ENCODE measurements at regions not wholly inside any gene's neighbourhood (a gene's known extent, or its start where the extent isn't known, plus 50 kb on each side); places are given as distances from the start of the nearest gene placed in this dataset.
"Not testable (repeated sequence)": the region's sequence is repeated elsewhere in the genome, so short reads cannot be mapped to it uniquely, and the experiment has no call there.

DNA sequence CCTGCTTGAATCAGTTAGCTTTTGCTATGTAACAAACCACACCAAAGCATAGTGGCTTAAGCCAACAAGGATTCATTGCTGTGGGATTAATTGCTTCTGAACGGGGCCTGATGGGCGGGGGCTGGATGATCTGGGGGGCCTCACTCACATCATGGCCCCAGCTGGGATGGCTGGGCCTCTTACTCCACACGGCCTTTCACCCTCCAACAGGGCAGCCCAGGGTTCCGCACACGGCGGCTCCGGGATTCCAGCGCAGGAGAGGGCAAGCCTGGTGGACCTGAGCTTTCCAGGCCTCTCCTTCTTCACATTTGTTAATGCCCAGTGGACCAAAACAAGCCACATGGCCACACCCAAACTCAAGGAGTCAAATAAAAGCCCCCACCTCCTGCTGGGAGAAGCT, 86.3 kb upstream of the PHLPP1 start:
- H3K27ac Mint-ChIP-seq = no peak overlapping the region

DNA sequence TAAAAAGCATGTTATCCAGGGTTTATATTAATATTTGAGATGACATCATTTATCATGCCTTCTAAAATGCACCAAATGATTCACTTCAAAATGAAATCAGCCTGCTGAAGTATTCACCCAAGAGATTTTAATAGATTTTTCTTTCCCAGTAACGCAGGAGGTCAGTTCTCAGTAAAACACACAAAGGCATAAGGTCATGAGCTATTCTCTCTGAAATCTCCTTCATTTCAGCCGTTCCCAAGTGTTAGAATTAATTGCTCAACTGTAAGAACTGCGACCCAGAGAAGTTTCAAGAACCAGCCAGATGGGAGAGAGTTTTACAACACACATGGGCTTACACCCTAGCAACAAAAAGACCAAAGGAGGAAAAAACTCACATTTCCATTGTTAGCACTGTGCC, 84.2 kb upstream of the PHLPP1 start:
- no peaks in the 10 kb centered on the region for H3K9me3 Mint-ChIP-seq
- no peak for DNase-seq
- no peak overlapping the region for H3K4me3 Mint-ChIP-seq
- H3K27me3 Mint-ChIP-seq = peaks cover 7% of the 10 kb centered on the region
- no peaks in the 10 kb centered on the region for H3K4me1 Mint-ChIP-seq
- H3K27ac Mint-ChIP-seq = no peak overlapping the region
- no peaks in the 10 kb centered on the region for H3K36me3 Mint-ChIP-seq

More for the DNA sequence above, 86.3 kb upstream of the PHLPP1 start:
- Mint-ChIP-seq H3K36me3 (no peaks in the 10 kb centered on the region), H3K9me3 (no peaks in the 10 kb centered on the region), H3K27me3 (peaks cover 3% of the 10 kb centered on the region), H3K4me3 (no peak overlapping the region), H3K4me1 (no peaks in the 10 kb centered on the region)
- DNase-seq = no peak

DNA sequence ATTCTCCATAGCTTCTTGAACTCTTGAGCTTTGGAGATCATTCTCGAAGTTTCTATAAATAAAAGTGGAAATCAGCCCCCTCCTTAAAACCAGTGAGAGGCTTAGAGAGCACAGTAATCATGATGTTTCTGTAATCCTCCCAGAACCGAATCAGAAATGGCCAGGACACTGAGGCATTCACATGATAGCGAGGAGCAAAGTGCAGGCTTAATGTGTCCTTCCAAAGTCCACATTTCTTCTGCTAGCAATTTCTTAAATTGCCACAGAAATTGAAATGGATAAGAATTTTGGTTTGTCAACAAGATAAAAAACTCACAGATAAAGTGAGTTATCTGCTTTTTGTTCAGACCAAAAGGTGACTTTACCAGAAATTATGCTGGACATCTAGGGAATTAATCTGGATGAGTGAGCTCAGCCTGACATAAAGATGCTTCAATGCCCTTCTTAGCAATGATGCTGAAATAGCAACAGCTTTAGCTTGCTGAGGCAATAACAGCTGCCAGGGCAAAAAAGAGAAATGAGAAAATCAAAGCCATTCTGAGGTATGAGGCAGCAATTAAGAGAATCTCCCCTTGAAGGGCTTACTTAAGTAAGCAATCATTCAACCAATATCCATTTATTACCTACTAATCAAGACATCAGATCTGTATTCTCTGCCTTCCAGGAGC, 82.4 kb upstream of the PHLPP1 start:
- H3K4me1 Mint-ChIP-seq = no peaks in the 10 kb centered on the region
- H3K27me3 Mint-ChIP-seq = peaks cover 11% of the 10 kb centered on the region
- DNase-seq = no peak
- H3K27ac Mint-ChIP-seq = no peak overlapping the region
- H3K4me3 Mint-ChIP-seq = no peak overlapping the region
- no peaks in the 10 kb centered on the region for H3K36me3 Mint-ChIP-seq
- no peaks in the 10 kb centered on the region for H3K9me3 Mint-ChIP-seq

DNA sequence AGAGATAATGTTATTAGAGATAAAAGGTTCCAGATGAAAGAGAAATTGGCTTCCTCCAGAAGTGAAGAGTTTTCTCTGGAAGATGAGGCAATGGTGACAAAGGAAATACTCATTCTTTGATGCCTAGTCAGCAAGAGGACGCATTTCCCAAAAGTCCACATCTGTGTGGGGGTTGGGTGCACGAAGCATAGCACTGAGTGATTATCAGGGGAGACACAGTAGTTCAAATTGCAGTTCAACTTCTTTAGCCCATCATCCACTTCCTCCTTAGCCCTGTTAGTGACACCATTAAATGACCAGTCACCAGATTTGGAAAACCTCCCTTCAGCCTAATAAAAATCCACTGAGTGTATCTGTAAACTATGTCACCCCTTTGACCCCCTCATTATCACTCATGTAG, 80.9 kb upstream of the PHLPP1 start:
- H3K27ac Mint-ChIP-seq = no peak overlapping the region
- no peaks in the 10 kb centered on the region for H3K4me1 Mint-ChIP-seq
- H3K36me3 Mint-ChIP-seq = no peaks in the 10 kb centered on the region
- no peak overlapping the region for H3K4me3 Mint-ChIP-seq
- peaks cover 21% of the 10 kb centered on the region for H3K27me3 Mint-ChIP-seq
- H3K9me3 Mint-ChIP-seq = no peaks in the 10 kb centered on the region
- DNase-seq = no peak

DNA sequence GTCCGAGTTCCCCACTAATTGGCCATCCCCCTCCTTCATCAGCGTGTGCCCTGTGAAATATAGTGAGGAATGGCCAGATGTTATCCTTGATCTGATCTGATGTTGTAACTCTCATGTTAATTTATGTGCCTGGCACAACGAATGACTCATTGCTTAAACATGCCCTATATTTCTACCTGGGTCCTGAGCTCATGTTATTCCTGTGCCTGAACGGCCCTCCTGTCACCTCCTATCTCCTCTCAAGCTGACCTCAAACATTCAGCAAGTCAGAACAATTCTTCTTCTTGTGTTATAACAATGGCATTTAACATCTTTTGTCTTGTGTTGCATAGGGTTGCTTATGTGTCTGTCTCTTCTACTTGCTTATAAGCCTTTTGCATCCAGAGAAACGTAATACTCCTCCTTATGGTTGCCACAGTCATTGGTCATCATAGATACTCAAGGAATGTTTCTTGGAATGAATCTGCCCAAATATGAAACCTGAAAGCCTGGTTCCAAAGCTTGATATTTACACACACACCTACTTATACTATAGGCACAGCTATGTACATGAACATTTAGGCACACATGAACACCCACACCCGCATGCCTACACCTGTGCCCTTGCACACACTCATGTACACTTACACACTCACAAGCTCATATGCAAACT, 80.2 kb upstream of the PHLPP1 start:
- no peaks in the 10 kb centered on the region for H3K4me1 Mint-ChIP-seq
- no peaks in the 10 kb centered on the region for H3K36me3 Mint-ChIP-seq
- peaks cover 21% of the 10 kb centered on the region for H3K27me3 Mint-ChIP-seq

DNA sequence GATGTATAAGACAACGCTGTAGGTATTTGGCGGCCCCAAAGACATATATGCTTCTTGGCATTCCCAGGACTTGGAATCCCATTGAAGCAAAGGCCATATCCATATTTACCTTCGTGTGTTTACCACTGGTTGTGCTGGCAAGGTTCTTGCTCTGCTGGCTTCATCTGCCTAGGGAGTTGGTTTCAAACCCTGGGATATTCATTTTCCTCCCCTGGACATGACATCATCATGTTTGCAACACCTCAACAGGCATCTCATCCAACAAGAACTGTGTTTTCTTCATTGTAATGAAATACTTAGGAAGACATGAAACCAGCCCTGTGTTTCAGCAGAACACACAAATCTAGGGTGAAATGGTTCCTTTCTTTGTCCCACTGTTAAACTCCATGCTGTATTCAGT, 77.9 kb upstream of the PHLPP1 start:
- Mint-ChIP-seq H3K9me3 (no peaks in the 10 kb centered on the region), H3K4me3 (no peak overlapping the region), H3K27ac (no peak overlapping the region), H3K36me3 (no peaks in the 10 kb centered on the region), H3K4me1 (no peaks in the 10 kb centered on the region), H3K27me3 (peaks cover 21% of the 10 kb centered on the region)
- no peak for DNase-seq

More for the DNA sequence above, 80.2 kb upstream of the PHLPP1 start:
- H3K9me3 Mint-ChIP-seq = no peaks in the 10 kb centered on the region
- no peak overlapping the region for H3K4me3 Mint-ChIP-seq
- no peak for DNase-seq
- H3K27ac Mint-ChIP-seq = no peak overlapping the region

DNA sequence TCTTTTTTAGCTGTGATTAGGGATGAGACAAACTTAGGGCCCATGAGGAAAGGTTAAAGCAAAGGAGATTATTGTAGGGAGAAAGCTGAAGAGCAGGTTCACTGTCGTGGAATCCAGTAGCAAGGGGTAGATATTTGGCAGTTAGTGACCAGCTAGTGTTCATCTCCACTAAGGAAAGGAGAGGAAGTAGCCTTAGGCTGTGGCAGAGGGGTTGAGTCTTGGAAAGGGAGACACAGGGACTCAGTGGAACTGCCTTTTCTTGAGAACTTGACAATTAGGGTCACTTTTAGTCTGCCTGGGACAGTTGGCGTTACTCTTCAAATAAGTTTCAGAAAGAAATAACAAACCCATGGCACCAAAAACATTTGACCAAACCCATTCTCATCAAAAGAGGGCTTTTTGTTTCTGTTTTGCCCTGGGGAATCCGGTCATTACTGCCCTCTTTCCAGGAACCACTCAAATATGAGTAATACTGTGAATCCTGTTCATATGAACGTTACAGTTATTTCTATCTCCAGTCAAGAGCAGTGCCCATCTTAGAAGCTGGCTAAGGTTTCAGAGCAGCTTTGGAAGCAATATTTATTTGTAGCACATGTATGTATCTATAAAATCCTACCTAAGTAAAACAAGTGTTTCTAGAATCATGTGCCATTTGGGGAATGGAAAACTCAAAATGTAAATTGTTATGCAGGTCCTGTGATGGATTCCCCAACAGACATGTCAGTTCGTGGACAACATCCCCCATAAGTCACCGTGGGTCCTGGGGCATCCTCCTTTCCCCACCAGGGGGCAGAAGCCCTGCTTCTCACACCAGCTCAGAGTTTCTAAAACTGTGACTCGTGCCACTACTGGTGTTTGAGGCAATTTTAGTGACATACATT, 77.3 kb upstream of the PHLPP1 start:
- H3K27me3 Mint-ChIP-seq = peaks cover 21% of the 10 kb centered on the region
- DNase-seq = peak; percentile 36
- H3K9me3 Mint-ChIP-seq = no peaks in the 10 kb centered on the region
- no peaks in the 10 kb centered on the region for H3K4me1 Mint-ChIP-seq
- no peak overlapping the region for H3K27ac Mint-ChIP-seq
- H3K4me3 Mint-ChIP-seq = no peak overlapping the region
- H3K36me3 Mint-ChIP-seq = no peaks in the 10 kb centered on the region

DNA sequence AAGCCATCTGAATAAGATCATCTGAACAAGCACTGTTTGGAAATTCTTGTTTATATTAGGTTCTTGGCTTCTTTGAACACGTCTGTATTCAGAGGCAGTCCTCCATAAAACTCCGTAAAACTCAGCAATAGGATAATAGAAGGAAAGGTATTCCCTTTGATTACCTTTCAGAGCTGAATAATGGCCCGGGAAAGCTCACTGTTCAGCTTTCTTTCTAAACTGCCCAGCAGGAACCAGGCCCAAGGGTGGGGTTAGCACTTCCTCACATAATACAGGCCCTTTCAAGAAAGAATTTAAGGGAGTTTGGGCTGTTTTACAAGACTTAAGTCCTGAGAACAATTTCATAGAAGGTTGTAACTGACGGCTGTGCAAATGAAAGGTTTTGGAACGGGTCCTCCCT, 72.2 kb upstream of the PHLPP1 start:
- H3K27ac Mint-ChIP-seq = no peak overlapping the region
- no peaks in the 10 kb centered on the region for H3K9me3 Mint-ChIP-seq
- no peaks in the 10 kb centered on the region for H3K4me1 Mint-ChIP-seq
- H3K36me3 Mint-ChIP-seq = no peaks in the 10 kb centered on the region
- H3K4me3 Mint-ChIP-seq = no peak overlapping the region
- H3K27me3 Mint-ChIP-seq = peaks cover 13% of the 10 kb centered on the region
- DNase-seq = no peak

DNA sequence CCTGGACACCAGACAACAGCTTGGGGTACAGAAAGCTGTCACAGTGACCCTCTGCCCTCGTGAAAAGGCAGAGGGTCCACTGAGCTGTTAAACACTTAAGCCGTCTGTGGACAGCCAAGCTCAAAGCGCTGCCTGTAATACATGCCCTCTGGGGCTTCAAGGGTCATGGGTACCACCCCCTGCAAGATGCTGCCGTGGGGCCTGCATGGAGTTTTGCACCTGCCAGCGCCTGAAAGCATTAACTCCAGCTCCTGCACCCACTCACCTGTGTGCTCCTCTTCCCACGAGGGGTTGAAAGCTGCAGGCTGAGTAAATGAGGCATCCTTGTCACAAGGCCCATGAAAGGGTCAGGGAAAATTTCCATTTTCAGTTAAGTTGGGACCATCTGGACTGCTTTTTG, 70.6 kb upstream of the PHLPP1 start:
- Mint-ChIP-seq H3K27me3 (peaks cover 13% of the 10 kb centered on the region), H3K4me3 (no peak overlapping the region), H3K36me3 (no peaks in the 10 kb centered on the region), H3K27ac (no peak overlapping the region), H3K9me3 (no peaks in the 10 kb centered on the region), H3K4me1 (no peaks in the 10 kb centered on the region)
- DNase-seq = no peak

DNA sequence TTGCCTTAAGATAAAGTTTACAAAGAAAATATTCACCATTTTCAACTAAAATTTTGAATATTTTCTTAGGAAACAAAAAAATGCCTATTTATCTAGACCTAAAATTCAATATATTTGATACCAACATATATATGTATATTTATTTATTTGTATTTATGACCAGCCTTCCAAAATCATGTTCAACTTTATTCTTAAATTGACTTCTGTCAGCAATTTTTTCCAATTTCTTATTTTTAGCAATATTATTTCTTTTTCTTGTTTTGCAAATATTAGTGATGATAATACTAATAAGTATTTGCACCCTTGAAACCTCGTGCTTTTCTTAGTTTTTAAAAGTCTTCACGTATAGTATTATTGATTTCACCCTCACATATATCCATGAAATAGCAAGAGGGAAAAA, 68.2 kb upstream of the PHLPP1 start:
- Mint-ChIP-seq H3K27me3 (peaks cover 13% of the 10 kb centered on the region), H3K4me3 (no peak overlapping the region), H3K36me3 (no peaks in the 10 kb centered on the region), H3K4me1 (no peaks in the 10 kb centered on the region), H3K27ac (no peak overlapping the region), H3K9me3 (no peaks in the 10 kb centered on the region)
- DNase-seq = no peak

DNA sequence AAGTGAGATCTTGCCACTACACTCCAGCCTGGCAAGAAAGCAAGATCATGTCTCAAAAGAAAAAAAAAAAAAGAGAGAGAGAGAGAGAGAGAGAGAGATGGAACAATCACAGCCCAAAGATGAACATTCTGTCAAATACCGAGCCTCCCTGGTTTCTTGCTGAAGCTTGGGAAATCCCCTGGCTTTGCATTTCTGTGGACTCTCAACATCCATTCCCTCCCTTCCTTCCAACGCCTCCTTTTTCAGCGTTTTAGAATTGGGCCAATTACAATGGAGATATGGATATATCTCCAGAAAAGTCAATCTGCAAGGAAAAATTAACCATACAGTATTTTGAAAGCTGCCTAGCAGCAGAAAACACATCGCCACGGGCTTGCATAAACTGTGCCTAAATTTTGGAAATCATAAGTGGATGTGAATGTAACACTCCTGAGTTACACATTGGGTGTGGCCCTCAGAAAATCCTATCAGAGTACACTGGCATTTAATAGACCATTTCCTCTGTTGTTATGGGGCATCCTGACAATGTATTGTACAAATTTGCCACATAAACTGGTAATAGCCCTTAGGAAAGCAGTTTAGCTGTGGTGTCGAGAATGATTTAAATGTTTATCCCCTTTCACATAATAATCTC, 67.2 kb upstream of the PHLPP1 start:
- Mint-ChIP-seq H3K9me3 (no peaks in the 10 kb centered on the region), H3K4me3 (no peak overlapping the region), H3K36me3 (no peaks in the 10 kb centered on the region), H3K27ac (no peak overlapping the region), H3K4me1 (no peaks in the 10 kb centered on the region), H3K27me3 (peaks cover 13% of the 10 kb centered on the region)
- DNase-seq = no peak

DNA sequence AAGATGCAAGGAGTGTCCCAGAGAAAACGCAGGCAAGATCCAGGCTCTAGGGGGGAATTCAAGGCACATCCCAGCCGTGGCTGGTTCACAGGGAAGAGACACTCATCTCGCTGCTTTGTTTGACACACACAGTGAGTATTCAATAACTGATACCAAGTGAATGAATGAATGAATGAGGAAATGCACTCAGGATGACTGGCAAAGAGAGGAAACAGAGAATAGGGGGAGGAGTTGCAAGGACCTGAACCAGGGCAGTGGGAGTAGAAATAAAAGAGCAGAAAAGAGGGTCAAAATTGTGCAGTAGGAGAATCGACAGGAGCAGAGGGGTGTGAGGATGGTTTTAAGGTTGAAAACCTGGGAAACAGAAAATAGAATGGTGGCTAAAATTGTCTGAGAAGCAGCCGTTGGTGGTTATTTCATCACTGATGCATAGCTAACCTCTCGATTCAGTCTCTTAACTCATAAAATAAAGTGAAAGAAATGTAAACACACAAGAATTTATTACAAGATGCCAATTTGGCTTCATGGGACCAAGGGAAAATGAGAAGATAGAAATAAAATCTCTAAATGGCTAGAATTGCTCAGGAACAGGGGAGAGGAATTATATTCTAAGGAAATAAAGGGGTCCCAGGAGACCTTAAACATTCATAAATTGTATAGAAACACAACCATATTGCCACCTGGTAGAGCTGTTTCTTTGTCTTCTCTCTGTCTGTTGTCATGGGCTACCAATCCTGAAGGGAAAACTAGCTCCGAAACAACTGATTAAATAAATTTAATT, 63.9 kb upstream of the PHLPP1 start:
- DNase-seq = no peak
- Mint-ChIP-seq H3K27me3 (peaks cover 16% of the 10 kb centered on the region), H3K4me1 (no peaks in the 10 kb centered on the region), H3K27ac (no peak overlapping the region), H3K4me3 (no peak overlapping the region), H3K9me3 (no peaks in the 10 kb centered on the region), H3K36me3 (no peaks in the 10 kb centered on the region)

DNA sequence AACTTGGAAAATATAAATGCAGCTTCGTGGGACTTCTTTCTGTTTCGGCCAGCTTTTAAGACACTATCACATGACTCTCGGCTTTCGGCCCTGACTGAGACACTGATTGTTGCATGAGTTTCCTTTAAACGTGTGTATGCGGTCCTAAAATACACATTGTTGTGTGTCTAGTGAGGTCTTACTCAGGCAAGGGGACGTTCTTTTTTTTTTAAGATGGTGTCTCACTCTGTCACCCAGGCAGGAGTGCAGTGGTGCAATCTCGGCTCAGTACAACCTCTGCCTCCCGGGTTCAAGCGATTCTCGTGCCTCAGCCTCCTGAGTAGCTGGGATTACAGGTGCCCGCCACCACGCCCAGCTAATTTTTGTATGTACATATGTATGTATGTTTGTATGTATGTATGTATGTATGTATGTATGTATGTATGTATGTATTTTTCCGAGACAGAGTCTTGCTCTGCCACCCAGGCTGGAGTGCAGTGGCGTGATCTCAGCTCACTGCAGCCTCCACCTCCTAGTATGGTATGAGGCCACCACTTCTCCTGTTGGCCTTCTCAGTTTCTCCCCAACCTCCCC, 63.2 kb upstream of the PHLPP1 start:
- H3K27me3 Mint-ChIP-seq = peaks cover 16% of the 10 kb centered on the region
- not testable (repeated sequence) for H3K4me3 Mint-ChIP-seq, H3K4me1 Mint-ChIP-seq, H3K27ac Mint-ChIP-seq, DNase-seq, H3K36me3 Mint-ChIP-seq, H3K9me3 Mint-ChIP-seq

DNA sequence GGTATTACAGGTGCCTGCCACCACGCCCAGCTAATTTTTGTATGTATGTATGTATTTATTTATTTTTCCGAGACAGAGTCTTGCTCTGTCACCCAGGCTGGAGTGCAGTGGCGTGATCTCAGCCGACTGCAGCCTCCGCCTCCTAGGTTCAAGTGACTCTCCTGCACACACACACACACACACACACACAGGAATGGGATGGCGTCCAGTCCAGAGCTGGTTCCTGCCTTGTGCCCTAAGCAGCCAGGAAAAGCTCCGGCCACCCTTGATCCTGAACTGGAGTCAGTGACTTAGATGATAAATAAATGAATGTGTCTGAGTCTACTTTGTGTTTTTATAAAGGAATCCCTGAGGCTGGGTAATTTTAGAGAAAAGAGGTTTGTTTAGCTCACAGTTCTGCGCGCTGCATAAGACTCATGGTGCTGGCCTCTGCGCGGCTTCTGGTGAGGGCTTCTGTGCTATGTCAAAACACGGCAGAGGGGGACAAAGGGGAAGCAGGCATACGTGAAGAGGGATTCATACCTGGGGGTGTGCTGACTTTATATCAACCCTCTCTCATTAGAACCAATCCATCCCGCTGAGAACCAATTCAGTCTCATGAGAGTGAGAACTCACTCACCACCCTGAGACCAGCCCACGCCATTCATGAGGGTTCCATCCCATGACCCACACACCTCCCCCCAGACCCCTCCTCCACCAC, 59.7 kb upstream of the PHLPP1 start:
- H3K27me3 Mint-ChIP-seq = peaks cover 3% of the 10 kb centered on the region
- no peak for DNase-seq
- no peaks in the 10 kb centered on the region for H3K36me3 Mint-ChIP-seq
- no peaks in the 10 kb centered on the region for H3K9me3 Mint-ChIP-seq
- H3K4me3 Mint-ChIP-seq = no peak overlapping the region
- no peak overlapping the region for H3K27ac Mint-ChIP-seq
- H3K4me1 Mint-ChIP-seq = no peaks in the 10 kb centered on the region
